Eye (tissue), 1 donor: ENCODE measurements at regions not wholly inside any gene's neighbourhood (a gene's known extent, or its start where the extent isn't known, plus 50 kb on each side); places are given as distances from the start of the nearest gene placed in this dataset.

Experiments
- DNase-seq: peaks from one replicate; pipeline ENCODE4 v3.0.0-alpha.2; 2015

DNA sequence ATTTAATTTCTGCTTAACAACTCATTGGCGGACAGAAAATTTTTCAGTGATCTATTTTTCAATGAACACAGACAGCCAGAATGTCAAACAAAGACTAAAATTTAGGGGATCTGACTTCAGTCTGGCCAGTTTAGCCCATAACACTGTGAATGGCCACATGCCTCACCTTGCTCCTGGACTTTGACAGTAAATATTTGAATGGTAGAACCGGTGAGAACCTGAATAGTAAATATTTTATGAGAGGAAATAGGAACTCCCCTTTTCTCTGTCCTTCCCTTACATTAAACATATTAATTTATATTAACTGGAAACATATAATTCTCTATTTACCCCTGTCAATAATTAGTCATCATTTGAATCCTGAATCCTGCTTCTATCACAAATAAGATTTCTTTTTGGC is 942.1 kb downstream of the KCNJ2 start:
- no peak for DNase-seq

DNA sequence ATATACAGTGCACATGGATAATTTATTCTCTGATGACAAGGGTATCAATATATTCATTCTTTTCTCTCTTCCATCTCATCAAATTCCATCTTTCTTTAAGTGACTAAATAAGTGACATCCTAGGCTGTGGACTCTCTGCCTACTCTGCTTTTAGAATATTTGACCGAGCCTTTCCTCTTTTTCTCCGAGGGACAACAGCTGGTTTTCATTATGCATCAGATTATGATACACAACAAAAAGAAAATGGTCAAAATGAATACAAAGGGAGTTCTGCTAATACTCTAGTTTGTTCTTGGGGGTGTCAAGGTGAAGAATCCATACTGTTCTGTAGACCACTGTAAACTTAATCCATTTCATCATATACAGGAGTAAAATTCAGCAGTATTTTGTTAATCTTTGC is 942.6 kb downstream of the KCNJ2 start:
- no peak for DNase-seq

DNA sequence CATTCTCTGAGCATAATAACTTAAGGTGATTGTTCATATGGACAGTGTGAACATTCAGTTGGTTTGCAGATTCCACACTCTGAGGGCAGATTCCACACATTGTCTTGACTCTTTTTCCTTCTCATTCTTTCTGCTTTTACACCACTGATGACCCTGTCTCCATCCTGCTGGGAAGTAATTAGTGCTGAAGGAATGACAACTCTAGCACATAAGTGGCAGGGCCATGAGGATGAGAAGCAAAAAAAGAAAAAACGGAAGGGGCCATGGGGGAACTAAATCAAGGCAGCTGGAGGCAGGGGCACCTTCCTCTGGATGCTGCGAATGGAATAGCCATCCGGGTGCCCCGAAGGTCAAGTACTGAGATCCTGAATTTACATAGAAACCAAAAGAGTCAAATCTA is 944.0 kb downstream of the KCNJ2 start:
- DNase-seq, result peak; percentile 73

DNA sequence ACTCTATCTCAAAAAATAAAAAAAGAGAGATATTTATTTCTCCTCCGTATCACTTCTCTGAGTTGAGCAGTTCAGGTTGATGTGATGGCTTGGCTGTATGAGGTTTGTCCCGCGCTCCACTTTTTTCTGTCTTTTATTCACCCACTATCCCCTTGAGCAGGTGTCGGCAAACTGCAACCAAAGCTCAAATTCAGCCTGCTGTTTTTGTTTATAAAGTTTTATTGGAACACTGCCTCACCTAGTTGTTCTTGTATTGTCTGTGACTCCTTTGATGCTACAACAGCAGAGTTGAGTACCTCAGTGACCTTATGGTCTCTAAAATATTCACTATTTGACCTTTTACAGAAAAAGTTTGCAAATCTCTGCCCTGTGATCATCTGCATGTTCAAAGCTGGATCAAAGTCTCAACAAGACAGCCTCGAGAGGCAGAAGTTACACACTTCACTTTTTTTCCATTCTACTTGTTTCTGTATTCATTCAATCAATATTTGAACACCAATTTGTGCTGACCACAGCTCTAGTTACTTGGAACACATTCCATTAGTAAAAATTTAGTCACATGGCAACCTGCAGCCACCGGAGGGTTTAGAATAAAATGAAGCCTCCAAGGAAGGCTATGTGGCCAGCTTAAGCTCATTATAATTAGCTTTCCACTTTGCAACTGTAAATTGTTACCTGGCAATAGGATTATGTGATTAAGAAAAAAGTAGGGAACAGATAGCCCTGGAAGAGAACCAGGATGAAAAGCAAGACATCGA is 945.8 kb downstream of the KCNJ2 start:
- no peak for DNase-seq

DNA sequence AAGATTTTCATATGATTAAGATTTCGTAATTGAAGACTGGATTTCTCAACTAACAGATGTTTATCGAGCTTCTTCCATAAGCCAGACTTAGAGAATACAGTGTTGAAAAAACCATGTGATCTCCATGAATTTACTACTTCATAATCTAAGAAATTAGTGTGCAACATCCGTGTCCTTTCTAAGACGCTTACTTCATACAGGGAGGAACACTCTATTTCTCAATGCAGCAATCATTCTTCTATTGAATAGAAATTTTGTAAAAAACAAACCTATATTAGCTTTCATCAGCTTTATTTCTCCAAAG is 946.3 kb downstream of the KCNJ2 start:
- no peak for DNase-seq

DNA sequence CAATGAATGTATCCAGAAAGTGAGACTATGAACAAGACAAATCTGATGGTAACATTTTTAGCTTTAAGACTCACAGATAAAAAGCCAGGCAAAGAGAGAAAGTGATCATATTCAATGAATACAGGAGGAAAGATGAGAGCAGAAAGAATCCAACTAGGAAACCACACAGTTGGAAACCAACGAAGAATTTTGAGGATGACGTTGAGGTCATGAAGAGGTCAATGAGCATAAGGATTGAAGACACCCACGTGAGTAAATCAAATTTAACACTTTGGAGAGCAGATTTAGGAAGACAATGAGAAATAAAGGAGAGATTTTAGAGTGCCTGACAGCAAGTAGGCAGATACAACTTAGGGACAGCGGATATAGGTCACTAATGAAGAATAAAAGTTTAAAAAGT is 948.1 kb downstream of the KCNJ2 start:
- DNase-seq, result peak; percentile 83

DNA sequence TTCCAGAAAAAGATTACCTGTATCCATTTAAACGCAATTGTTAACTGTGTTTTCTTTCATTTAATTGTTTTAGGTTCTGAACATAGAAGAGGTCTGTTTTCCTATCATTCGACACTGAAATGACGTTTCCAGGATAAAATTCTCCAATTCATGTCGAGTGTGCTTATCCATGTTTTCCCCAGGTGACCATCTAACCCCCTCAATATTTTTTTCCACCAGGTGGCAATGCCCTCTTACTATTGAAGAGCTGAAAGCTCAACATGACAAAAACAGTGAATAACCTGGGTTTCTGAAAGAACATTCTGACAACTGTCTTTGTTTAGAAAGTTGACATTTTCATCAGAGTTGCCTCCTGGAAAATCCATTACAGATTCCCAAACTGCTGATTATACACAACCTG is 948.7 kb downstream of the KCNJ2 start:
- peak; percentile 48 for DNase-seq

DNA sequence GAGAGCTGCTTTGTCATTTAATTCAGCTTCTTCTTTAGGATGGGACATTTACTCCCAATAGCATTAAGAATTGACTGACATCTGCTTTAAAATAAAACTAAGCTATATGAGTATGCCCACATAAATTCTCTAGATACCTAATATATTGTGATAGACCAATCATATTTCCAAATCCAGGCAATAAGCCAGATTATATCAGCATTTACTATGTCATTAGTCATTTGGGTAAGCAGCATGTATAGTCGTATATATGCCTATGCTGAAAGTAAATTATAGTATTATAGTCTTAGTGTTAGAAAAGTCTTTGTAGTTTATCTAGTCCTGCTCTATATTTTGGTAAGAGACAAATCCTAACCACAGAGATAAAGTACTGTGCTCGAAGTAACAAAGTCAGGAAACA is 958.1 kb downstream of the KCNJ2 start:
- DNase-seq, result no peak

DNA sequence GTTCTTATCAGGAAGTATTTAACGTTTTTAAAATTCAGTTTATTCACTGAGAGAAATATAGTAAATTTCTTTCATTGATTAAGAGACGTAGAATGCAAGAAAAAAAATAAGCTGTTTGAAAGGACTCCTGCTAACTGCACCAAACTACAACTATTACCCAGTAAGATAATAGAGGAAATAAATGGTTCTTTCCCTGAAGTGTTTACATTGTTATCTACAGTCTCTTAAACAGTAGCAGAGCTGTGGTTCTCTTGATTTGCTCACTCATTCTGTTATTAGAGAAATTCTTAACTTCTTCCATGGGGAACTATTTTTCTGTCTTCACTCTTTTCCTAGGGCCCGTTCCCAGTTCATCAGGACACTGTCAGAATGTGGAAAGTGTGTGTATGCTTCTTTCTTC is 973.0 kb downstream of the KCNJ2 start:
- no peak for DNase-seq

DNA sequence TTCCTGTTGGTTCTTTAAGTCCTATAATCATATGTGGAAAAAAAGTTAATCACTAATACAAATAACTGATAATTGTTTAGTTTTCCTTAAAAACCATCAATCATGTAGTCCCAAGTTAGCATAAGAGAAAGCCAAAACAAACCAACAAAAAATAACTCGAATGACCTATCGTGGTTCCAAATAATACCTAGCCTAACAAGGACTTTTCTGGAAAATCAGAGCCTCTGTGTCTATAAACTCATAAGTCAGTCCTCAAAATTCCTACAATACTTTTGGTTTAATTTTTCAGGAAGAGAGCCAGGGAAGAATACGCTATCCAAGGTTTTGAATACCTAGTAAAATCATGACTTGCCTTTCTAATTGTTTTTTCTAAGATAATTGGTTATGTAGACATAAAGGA is 975.3 kb upstream of the SOX9 start:
- DNase-seq, result no peak

DNA sequence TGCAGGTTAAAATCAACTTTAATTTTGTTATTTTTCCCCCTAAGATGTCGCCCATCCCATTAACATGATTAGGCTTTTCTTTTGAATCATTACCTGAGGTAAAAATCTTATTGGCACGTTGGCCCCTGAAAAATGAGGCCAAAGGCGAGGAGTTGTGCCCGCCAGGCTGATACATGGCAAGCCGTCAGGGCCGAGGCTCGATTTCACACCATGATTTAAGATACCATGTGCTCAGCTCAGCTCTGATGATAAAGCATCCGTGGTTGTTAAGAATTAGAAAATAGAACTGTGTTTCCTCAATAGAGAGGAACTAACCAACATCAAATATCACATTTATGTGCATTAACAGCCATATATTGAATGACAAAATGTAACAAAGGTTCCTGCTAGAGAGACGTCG is 972.9 kb upstream of the SOX9 start:
- DNase-seq, result no peak

DNA sequence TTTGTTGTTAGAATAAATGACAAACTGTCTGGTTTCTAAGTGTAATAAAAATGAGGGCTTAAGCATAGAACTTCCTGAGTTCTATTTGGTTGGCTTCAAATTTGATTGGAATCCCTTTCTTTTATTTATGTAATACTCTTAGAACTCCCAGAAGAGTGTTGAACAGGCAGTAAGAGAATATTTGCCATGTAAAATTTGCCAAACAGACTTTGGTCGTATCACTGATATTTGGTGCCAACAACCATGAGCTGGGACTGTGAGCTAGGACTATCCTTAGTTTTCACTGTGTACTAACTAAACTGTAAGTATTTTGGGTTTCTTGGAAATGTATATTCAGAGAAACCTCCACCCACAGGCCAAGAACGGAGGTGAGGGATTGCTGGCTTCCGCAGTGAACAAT is 971.2 kb upstream of the SOX9 start:
- no peak for DNase-seq

DNA sequence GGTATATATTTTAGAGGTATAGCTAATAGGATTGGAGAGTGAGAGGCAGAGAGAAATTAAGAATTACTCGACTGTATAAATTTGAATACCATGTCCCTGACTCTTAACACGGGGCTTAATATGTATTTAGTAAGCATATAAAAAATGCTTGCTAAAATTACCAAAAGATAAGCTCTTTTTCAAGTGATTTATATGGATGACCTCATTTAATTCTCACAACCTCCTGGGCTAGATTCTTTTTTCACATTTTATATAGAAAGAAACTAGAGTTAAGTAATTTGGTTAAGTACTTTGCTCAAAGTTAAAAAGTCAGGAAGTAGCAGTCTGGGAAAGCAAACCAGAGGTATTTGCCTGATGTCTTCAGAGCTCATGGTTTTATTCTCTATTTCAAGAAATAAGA is 963.5 kb upstream of the SOX9 start:
- DNase-seq, result no peak

DNA sequence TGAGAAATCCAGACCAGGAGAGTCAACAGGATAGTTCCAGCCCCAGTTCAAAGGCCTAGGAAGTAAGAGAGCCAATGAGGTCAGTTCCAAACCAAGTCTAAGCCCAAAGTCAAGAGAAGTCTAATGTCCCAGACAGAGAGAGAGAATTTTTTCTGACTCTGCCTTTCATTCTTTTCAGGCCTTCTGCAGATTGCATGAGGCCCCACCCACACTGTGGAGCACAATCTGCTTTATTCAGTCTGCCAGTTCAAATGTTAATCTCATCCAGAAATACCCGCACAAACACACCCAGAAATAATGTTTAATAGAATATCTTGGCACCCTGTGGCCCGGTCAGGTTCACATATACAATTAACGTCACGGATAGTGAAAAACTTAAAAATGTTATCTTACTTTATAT is 962.4 kb upstream of the SOX9 start:
- no peak for DNase-seq

DNA sequence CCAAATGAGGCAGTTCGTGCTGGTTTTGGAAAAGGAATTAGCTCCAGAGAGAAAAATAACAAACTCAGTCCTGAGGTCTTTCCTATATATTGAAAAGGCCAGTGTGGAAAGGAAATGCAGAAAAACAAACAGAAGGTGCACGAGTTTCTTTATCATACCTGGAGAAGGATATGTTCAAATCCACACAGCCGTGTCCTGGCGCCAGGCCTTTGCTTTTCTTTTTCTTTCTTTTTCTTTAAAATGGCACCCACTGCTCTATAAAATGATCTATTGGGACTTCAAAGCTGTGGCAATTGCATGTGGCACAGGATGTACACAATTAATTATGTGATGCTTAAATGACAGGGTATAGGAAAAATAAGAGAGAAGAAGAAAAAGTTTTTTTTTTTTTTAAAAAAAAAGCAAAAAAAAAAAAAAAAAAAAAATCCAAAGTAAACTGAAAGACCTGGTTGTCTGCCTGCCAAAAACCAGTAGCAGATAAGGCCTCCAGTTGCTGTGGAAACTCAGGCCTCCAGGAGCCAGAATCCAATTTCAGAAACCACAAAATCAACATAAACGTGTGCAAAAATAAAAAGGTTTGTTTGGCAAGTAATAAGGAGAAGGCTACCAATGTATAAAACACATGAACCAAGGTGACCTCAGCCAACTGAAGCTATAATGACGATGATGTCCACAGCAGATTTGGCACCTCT is 957.6 kb upstream of the SOX9 start:
- DNase-seq, result no peak

DNA sequence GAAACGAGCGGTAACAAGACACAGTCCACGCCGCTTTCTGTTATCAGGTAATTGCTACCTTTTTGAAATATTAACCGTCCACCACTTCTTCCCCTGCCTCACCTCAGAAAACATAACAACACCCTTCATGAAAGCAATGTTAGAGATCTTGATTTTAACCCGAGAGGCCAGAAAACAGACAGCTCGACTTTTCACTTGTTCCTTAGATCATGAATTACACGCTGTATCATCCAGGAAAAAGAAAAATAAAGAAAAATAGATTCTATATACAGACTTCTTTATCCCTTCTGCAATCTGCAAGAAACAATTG is 957.1 kb upstream of the SOX9 start:
- DNase-seq, result no peak

DNA sequence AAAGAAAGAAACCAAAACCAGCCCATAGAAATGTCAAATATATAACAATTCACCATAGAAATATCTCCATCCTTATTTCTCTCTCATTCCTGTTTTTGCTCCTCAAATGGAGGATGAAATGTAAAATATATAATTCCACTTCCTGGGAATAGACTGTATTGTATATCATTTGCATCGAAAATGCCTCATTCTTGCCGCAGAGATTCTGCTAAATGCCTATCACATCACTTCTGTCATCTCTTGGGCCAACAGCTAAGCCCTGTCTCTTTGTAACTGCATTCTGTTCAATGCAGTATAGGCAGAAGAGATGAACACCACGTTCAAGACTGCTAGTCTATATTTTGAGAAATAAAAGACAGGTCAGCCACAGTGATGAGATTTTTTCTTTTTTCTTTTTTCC is 956.3 kb upstream of the SOX9 start:
- DNase-seq, result no peak

DNA sequence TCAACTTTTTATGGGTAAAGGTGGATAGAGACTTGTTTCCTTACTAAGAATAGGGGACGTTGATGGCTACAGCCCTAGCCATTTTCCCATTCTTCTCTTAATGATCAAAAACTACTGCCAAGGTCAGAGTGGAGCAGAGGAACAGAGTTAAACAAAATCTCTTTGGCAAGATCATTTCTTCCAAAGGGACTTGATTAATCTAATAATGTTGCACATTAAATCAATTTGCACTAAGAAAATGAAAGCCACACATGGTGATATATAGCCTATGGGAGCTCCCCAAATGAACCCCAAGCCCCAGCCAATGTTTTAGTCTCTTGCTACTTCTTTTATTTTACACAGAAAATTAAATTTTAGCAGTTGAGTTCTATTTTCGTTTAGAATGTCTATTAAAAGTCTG is 954.5 kb upstream of the SOX9 start:
- no peak for DNase-seq

DNA sequence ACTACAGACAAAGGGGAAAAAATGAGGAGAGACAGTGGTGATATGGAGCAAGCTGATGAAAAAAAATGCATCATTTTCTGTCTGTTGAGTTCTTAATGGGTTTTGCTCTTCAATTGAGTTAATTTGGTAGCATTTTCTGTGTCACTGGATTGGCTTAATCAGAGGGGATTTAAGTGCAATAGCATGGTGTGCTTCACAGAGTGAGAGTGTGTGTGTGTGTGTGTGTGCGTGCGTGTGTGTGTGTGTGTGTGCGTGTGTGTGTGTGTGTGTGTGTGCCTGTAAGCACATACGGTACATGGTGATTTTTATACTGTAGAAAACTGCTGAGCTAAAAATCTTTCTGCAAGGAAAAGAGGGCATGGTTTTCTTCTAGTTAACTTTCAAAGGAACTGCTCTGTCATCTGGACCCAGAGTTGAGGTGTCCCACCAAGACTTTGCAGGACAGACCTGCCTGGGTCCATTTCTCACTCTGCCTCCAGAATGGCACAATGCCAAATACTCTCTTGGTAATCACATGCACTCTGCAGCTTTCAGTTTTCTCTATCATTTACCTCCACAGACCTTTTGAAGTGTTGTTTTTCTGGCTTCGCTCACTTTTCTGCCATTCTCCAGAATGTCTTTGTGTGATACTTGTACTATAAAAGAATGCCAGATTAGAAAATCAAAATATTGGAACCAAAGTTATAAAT is 952.6 kb upstream of the SOX9 start:
- peak; percentile 39 for DNase-seq

DNA sequence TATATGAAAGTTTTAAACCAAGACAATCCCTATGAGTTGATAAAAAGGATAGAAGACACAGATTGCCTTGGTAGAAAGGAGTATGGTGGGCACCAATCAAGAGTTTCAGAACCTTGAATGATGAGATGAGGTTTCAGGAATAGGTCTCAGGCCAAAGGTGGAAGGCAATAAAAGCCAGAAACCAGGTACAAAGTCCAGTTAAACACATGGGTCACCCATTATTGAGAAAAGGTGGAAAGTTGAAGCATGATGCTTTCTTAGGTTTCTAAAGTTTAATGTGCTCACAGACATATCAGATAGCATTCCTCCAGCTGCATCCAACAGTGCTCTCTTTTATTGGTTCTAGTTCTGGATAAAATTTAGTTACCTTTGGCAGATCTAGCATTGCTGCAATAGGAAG is 950.8 kb upstream of the SOX9 start:
- DNase-seq, result no peak

DNA sequence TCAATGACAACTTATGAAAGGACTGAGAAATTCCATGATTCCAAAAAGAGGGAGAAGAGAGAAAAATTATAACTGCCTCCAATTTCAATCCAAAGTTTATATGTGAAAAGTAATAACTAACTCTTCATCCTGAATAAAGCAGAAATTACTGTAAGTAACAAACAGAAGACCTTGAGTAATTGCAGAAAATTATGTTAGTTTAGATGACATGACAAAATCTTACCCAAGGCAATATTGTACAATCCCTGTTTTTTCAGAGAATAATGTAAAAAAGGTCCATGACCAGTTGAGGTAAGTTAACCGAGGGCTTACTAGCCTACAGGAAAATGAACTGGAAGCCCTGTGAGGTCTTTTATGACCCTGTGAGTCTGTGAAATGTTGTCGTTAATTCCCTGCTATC is 949.5 kb upstream of the SOX9 start:
- no peak for DNase-seq

DNA sequence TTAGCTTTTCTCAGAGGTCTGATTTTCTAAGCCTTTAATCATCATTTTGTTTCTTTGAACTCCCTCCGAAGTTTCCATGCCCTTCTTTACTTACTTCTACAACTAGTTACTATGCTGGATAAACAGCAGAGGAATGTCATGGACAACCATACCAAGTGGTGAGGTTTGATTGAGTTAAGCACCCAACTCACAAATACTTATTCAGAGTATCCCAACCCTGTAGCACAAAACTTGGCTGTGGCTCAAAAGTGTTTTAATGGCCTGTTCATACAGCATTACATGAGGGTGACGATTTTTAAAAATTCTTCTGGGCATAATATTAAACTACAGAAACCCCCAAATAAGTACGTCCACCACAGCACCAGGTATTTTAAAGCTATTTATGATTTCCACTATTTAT is 946.8 kb upstream of the SOX9 start:
- no peak for DNase-seq

DNA sequence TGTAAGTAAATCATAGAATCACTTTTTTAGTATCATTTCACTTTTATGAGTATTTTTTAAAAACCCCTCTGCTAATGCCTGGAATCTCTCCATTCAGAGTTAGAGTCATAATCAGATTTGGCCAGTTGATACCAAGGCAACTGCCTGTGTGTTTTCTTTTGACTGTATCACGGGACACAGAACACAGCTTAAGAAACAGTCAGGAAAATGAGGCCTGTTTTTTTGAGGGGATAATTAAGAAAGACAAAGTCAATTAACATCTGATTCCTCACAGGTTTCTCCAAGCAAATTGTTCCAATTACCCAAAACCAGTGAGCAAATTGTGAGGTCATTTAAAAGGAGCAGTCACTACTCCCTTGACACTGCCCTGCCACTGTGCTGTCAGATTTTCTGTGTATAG is 944.5 kb upstream of the SOX9 start:
- peak; percentile 61 for DNase-seq

DNA sequence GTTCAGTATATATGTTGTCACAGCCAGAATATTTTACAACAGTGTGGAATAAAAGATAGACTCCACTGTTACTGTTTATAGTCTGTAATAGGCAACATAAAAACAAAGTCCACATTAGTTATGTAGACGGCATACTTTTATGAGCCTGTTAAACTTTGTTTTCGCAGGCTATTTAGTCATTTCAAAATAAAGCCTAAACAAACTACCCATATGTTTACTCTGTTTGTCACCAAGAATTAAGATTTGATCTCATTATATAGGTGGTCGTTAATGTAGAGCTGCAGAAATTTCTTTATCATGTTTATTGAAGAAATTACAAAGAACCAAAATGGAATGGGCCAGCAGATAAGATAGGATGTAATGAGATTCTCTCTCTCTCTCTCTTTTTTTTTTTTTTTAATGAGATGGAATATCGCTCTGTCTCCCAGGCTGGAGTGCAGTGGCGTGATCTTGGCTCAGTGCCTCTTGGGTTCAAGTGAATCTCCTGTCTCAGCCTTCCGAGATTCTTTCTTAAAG is 943.8 kb upstream of the SOX9 start:
- no peak for DNase-seq
